MCF 10A (cell line): ENCODE measurements at regions not wholly inside any gene's neighbourhood (a gene's known extent, or its start where the extent isn't known, plus 50 kb on each side); places are given as distances from the start of the nearest gene placed in this dataset.

Experiments used
- BruUV-seq: library from RNA; stranded (reverse); fragments of 400-500 nt; replicated peaks from 2 replicates; lab custom pipeline; 2021; lab: Mats Ljungman, UMichigan
- CTCF ChIA-PET: fragments of 300-600 bp; sonication (Branson Sonifier 250); formaldehyde crosslinking; extraction: SDS; loops from one replicate; lab custom pipeline; 2021; ENCODE audit warnings: antibody characterized with exemption, inconsistent platforms; lab: Yijun Ruan, JAX
- POLR2A ChIA-PET: fragments of 300-600, 350-650 bp; sonication (Branson Sonifier 250); formaldehyde crosslinking; extraction: SDS; loops from one replicate; lab custom pipeline; 2020; ENCODE audit warnings: antibody characterized with exemption, inconsistent platforms; lab: Yijun Ruan, JAX
- DNase-seq: peaks from one replicate; pipeline ENCODE4 v3.0.0-alpha.2; 2018; ENCODE audit not compliant: unreplicated experiment
- H3K27ac Mint-ChIP-seq: one replicate; pipeline ENCODE4 v1.8.0; 2022; ENCODE audit warnings: mild to moderate bottlenecking, low read depth, mixed read lengths; ENCODE audit not compliant: unreplicated experiment
- H3K27me3 Mint-ChIP-seq: one replicate; pipeline ENCODE4 v1.8.0; 2022; ENCODE audit warnings: mixed read lengths; ENCODE audit not compliant: insufficient read depth, unreplicated experiment
- H3K36me3 Mint-ChIP-seq: one replicate; pipeline ENCODE4 v1.8.0; 2022; ENCODE audit warnings: mild to moderate bottlenecking, moderate library complexity, mixed read lengths; ENCODE audit not compliant: insufficient read depth, unreplicated experiment
- H3K4me1 Mint-ChIP-seq: one replicate; pipeline ENCODE4 v1.8.0; 2022; ENCODE audit warnings: mixed read lengths; ENCODE audit not compliant: insufficient read depth, unreplicated experiment
- H3K4me3 Mint-ChIP-seq: one replicate; pipeline ENCODE4 v1.8.0; 2022; ENCODE audit warnings: mild to moderate bottlenecking, moderate library complexity, mixed read lengths; ENCODE audit not compliant: unreplicated experiment
- H3K9me3 Mint-ChIP-seq: one replicate; pipeline ENCODE4 v1.8.0; 2022; ENCODE audit warnings: mixed read lengths; ENCODE audit not compliant: unreplicated experiment
- intact Hi-C: fragments of 100-400 bp; cut with micrococcal nuclease; formaldehyde crosslinking; loops from 2 replicates; pipeline ENCODE4 v1.14.1; 2022
- TF ChIP-seq, protein P1 (sequence below): fragments of 200-600 bp; IDR thresholded peaks from one replicate; pipeline ENCODE4 v1.8.0; 2022; ENCODE audit warnings: antibody characterized with exemption, mild to moderate bottlenecking; ENCODE audit not compliant: unreplicated experiment

DNA sequence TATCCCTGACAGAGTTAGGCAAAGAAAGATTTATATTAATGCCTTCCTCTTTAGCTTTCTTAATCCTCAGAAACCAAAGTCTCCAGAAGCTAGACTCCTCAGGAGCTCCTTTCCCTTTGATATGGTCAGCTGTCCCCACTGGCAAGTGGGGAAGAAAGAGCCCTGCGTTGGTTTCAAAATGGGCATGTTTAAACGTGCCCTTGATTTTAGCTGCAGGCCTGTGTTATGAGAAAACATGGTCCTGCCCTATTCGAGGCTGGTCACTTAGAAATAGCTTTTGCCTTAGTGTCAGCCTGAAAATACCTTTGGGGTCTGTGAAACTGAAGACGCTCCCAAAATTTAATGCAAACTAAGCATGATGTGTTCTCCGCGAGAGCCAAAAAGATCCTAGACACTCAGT is 135.5 kb upstream of the RARB start:
- DNase-seq = peak; percentile 59
- no peaks in the 10 kb centered on the region for H3K36me3 Mint-ChIP-seq
- CTCF ChIA-PET = interaction anchor here (0.6 to 0.7 kb wide), 2 partner anchors 168 to 282 kb away, joined by 3 read pairs; no protein-coding TSS in a partner anchor
- no peaks in the 10 kb centered on the region for H3K27me3 Mint-ChIP-seq
- H3K4me1 Mint-ChIP-seq = peaks cover 11% of the 10 kb centered on the region
- peak overlapping the region; percentile 12 for H3K27ac Mint-ChIP-seq
- intact Hi-C loops = loop anchor here (10.0 kb wide), 1 partner anchor 292 kb away; no protein-coding TSS in a partner anchor
- H3K4me3 Mint-ChIP-seq = no peak overlapping the region
- TF ChIP-seq, protein P1, sequence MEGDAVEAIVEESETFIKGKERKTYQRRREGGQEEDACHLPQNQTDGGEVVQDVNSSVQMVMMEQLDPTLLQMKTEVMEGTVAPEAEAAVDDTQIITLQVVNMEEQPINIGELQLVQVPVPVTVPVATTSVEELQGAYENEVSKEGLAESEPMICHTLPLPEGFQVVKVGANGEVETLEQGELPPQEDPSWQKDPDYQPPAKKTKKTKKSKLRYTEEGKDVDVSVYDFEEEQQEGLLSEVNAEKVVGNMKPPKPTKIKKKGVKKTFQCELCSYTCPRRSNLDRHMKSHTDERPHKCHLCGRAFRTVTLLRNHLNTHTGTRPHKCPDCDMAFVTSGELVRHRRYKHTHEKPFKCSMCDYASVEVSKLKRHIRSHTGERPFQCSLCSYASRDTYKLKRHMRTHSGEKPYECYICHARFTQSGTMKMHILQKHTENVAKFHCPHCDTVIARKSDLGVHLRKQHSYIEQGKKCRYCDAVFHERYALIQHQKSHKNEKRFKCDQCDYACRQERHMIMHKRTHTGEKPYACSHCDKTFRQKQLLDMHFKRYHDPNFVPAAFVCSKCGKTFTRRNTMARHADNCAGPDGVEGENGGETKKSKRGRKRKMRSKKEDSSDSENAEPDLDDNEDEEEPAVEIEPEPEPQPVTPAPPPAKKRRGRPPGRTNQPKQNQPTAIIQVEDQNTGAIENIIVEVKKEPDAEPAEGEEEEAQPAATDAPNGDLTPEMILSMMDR = no peak
- no TSS peak for BruUV-seq
- POLR2A ChIA-PET = interaction anchor here (0.6 to 3.0 kb wide), 3 partner anchors 9 to 1165 kb away, joined by 5 to 10 read pairs (median 7); no protein-coding TSS in a partner anchor
- H3K9me3 Mint-ChIP-seq = peaks cover 4% of the 10 kb centered on the region

DNA sequence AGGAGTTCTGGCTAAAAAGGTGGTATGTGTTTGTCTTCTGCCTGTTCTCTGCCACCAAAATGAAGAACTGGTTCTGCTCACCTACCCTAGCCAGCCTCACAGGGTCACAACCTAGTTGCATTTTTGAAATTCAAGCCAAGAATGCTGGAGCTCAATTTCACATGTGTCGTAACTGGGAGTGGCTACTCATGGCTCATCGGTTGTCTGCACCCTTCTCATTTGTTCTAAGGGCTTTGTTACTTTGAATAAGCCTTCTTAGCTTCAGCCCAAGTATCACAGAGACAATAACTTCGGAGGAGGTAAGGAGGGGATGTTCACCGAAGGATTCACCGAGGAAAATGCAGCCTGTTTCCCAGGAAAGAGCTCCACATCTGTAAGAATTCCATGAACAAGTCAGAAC is 134.3 kb upstream of the RARB start:
- CTCF ChIA-PET = interaction anchor here (0.7 to 1.2 kb wide), 2 partner anchors 271 to 562 kb away, joined by 3 read pairs; no protein-coding TSS in a partner anchor
- POLR2A ChIA-PET = interaction anchor here (0.5 to 3.0 kb wide), 6 partner anchors 10 to 1326 kb away, joined by 3 to 10 read pairs (median 4); no protein-coding TSS in a partner anchor
- H3K27ac Mint-ChIP-seq = peak overlapping the region; percentile 39
- H3K27me3 Mint-ChIP-seq = no peaks in the 10 kb centered on the region
- H3K9me3 Mint-ChIP-seq = peaks cover 4% of the 10 kb centered on the region
- TF ChIP-seq, protein P1 = no peak
- no peaks in the 10 kb centered on the region for H3K36me3 Mint-ChIP-seq
- no TSS peak for BruUV-seq
- H3K4me1 Mint-ChIP-seq = peaks cover 14% of the 10 kb centered on the region
- peak; percentile 75 for DNase-seq
- H3K4me3 Mint-ChIP-seq = no peak overlapping the region
- intact Hi-C loops = loop anchor here (10.0 kb wide), 1 partner anchor 291 kb away; no protein-coding TSS in a partner anchor

DNA sequence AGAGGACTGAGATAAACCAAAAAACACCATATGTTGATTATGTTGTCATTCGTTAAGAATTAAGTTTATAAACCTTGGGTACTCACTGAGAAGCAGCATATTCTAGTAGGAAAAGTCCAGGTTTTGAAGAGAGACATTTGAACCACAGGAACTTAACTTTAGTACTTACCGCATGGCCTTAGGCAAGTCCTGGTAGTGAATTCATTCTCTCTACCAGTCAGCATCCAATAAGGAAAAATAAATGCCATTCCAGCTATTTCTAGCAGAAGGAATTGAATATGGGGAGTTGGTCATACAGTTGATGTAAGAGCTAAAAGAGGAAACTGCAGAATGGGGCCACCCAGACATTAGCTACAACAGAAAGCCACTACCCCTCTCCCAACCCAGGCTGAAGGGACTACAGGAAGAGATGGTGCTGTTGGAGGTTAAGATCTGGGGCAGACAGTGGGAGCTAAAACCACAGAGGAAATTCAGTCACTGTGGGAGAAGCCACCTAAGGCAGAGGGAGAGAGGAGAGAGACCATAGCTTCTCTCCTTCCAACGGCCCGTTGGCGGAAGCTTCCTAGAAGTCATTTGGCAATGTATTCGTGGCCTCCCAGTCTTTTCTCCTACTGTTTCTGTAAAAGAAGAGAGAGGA is 133.8 kb upstream of the RARB start:
- Mint-ChIP-seq H3K36me3 (no peaks in the 10 kb centered on the region), H3K4me1 (peaks cover 14% of the 10 kb centered on the region), H3K27me3 (no peaks in the 10 kb centered on the region), H3K27ac (peak overlapping the region; percentile 39), H3K4me3 (no peak overlapping the region), H3K9me3 (peaks cover 4% of the 10 kb centered on the region)
- TF ChIP-seq, protein P1 = no peak
- ChIA-PET CTCF (interaction anchor here (0.7 to 1.2 kb wide), 2 partner anchors 272 to 562 kb away, joined by 3 read pairs; no protein-coding TSS in a partner anchor), POLR2A (interaction anchor here (0.7 to 3.0 kb wide), 5 partner anchors 11 to 1326 kb away, joined by 3 to 10 read pairs (median 5); no protein-coding TSS in a partner anchor)
- intact Hi-C loops = loop anchor here (10.0 kb wide), 1 partner anchor 291 kb away; no protein-coding TSS in a partner anchor
- BruUV-seq = no TSS peak
- DNase-seq = no peak
